GM19043 (cell line): ENCODE measurements at regions not wholly inside any gene's neighbourhood (a gene's known extent, or its start where the extent isn't known, plus 50 kb on each side); places are given as distances from the start of the nearest gene placed in this dataset.
A peak's percentile ranks its signal among the peaks of the same experiment; 100 is the strongest.
"Not testable (repeated sequence)": the region's sequence is repeated elsewhere in the genome, so short reads cannot be mapped to it uniquely, and the experiment has no call there.

Source experiments
- ATAC-seq: cut with Tn5 transposase; IDR thresholded peaks from one replicate; pipeline ENCODE4 v1.9.1; 2021; ENCODE audit warnings: low read depth; ENCODE audit not compliant: unreplicated experiment

- no peak for ATAC-seq
Measured at GRCh38 chr5:35561396-35561795, 56.3 kb upstream of the SPEF2 start.

- no peak for ATAC-seq
Measured at GRCh38 chr5:35557748-35558147, 59.9 kb upstream of the SPEF2 start.

- ATAC-seq: no peak
Measured at GRCh38 chr5:35557199-35557598, 60.5 kb upstream of the SPEF2 start.

- ATAC-seq: no peak
Measured at GRCh38 chr5:35554016-35554415, 63.6 kb upstream of the SPEF2 start.

GRCh38 chr5:35545190-35545589 is 72.5 kb upstream of the SPEF2 start:
- ATAC-seq: no peak

GRCh38 chr5:35543408-35543807 is 74.3 kb upstream of the SPEF2 start:
- no peak for ATAC-seq

GRCh38 chr5:35540002-35540401 is 77.7 kb upstream of the SPEF2 start:
- no peak for ATAC-seq

- no peak for ATAC-seq
Measured at GRCh38 chr5:35538198-35538931, 79.3 kb upstream of the SPEF2 start.

GRCh38 chr5:35533156-35533555 is 84.5 kb upstream of the SPEF2 start:
- no peak for ATAC-seq

- ATAC-seq: not testable (repeated sequence)
Measured at GRCh38 chr5:35531553-35531952, 86.1 kb upstream of the SPEF2 start.

- peak; percentile 94 for ATAC-seq
Measured at GRCh38 chr5:35518104-35518503, 99.6 kb upstream of the SPEF2 start.

- ATAC-seq: no peak
Measured at GRCh38 chr5:35516271-35516670, 101.4 kb upstream of the SPEF2 start.

GRCh38 chr5:35513612-35514011 is 104.1 kb upstream of the SPEF2 start:
- no peak for ATAC-seq

GRCh38 chr5:35502206-35502605 is 115.5 kb upstream of the SPEF2 start:
- no peak for ATAC-seq

GRCh38 chr5:35488791-35489190 is 128.9 kb upstream of the SPEF2 start:
- ATAC-seq: no peak

- no peak for ATAC-seq
Measured at GRCh38 chr5:35488055-35488454, 129.6 kb upstream of the SPEF2 start.

- ATAC-seq: no peak
Measured at GRCh38 chr5:35487233-35488025, 130.2 kb upstream of the SPEF2 start.

- no peak for ATAC-seq
Measured at GRCh38 chr5:35485487-35485886, 132.2 kb upstream of the SPEF2 start.

GRCh38 chr5:35484241-35484640 is 133.4 kb upstream of the SPEF2 start:
- ATAC-seq: no peak

- ATAC-seq: no peak
Measured at GRCh38 chr5:35483780-35484179, 133.9 kb upstream of the SPEF2 start.

- no peak for ATAC-seq
Measured at GRCh38 chr5:35483191-35483590, 134.5 kb upstream of the SPEF2 start.

- ATAC-seq: no peak
Measured at GRCh38 chr5:35482167-35482755, 135.4 kb upstream of the SPEF2 start.
